H1 (cell line): ENCODE measurements at regions not wholly inside any gene's neighbourhood (a gene's known extent, or its start where the extent isn't known, plus 50 kb on each side); places are given as distances from the start of the nearest gene placed in this dataset.

Experiments used
- CTCF ChIA-PET: fragments of 300-600 bp; sonication (Branson Sonifier 250); formaldehyde crosslinking; loops from one replicate; lab custom pipeline; 2021; ENCODE audit not compliant: partially characterized antibody; lab: Charles Lee
- POLR2A ChIA-PET: fragments of 300-600 bp; sonication (Branson Sonifier 250); formaldehyde crosslinking; loops from one replicate; lab custom pipeline; 2021; ENCODE audit warnings: inconsistent platforms; ENCODE audit not compliant: partially characterized antibody; lab: Charles Lee
- DNase-seq, 2 experiments: peaks; one replicate each; pipeline versions ENCODE4 v3.0.0 to v3.0.0-alpha.2; 2010 to 2022; ENCODE audit warnings: low spot score in 2 of 2, low read depth in 1 of 2, mixed read lengths in 1 of 2
- FAIRE-seq: peaks from 2 replicates; lab custom pipeline; 2011; peaks lifted over from hg19 to GRCh38; lab: Jason Lieb, UNC
- H2AFZ ChIP-seq: 2 replicates; pipeline ENCODE4 v1.8.1; 2012; ENCODE audit warnings: low read length, inconsistent platforms
- H2AK5ac ChIP-seq: 2 replicates; pipeline ENCODE4 v1.6.1; 2013; ENCODE audit warnings: low read depth, low read length
- H2BK120ac ChIP-seq: replicated peaks from 2 replicates; pipeline ENCODE3; 2013; ENCODE audit warnings: low read depth, low read length, inconsistent platforms
- H2BK12ac ChIP-seq: 2 replicates; pipeline ENCODE4 v1.6.1; 2013; ENCODE audit warnings: low read depth, low read length
- H2BK15ac ChIP-seq: 2 replicates; pipeline ENCODE4 v1.6.1; 2013; ENCODE audit warnings: low read length
- H2BK20ac ChIP-seq: 2 replicates; pipeline ENCODE4 v1.6.1; 2013; ENCODE audit warnings: low read length
- H2BK5ac ChIP-seq: 2 replicates; pipeline ENCODE4 v1.6.1; 2013; ENCODE audit warnings: low read depth, low read length
- H3K14ac ChIP-seq: 2 replicates; pipeline ENCODE4 v1.6.1; 2013; ENCODE audit warnings: inconsistent platforms; ENCODE audit not compliant: insufficient read length
- H3K18ac ChIP-seq: 2 replicates; pipeline ENCODE4 v1.6.1; 2013; ENCODE audit warnings: low read length; ENCODE audit errors: extremely low read depth
- H3K23ac ChIP-seq: 2 replicates; pipeline ENCODE4 v1.6.1; 2013; ENCODE audit warnings: inconsistent platforms; ENCODE audit not compliant: insufficient read length
- H3K23me2 ChIP-seq: 2 replicates; pipeline ENCODE4 v1.6.1; 2013; ENCODE audit warnings: low read depth, low read length
- H3K27ac ChIP-seq: 2 replicates; pipeline ENCODE4 v1.6.1; 2011; ENCODE audit warnings: low read depth, low read length, inconsistent platforms
- H3K27me3 ChIP-seq, 4 experiments: replicated peaks in 1 of 4; 1 replicate in 1 of 4; 2 replicates in 3 of 4; pipeline versions ENCODE4 v1.6.1 to v1.8.1; 2011 to 2013; ENCODE audit warnings: low read length in 3 of 4, mild to moderate bottlenecking in 3 of 4, inconsistent platforms in 2 of 4, mixed read lengths in 2 of 4, moderate library complexity in 1 of 4; ENCODE audit not compliant: control insufficient read depth in 3 of 4, insufficient read depth in 3 of 4; ENCODE audit errors: extremely low read depth in 1 of 4
- H3K36me3 ChIP-seq, 4 experiments: 2 replicates each; pipeline versions ENCODE4 v1.6.1 to v1.8.1; 2011 to 2013; ENCODE audit warnings: mild to moderate bottlenecking in 4 of 4, low read length in 3 of 4, moderate library complexity in 2 of 4, control low read depth in 1 of 4, inconsistent platforms in 1 of 4; ENCODE audit not compliant: insufficient read depth in 4 of 4, control insufficient read depth in 2 of 4
- H3K4ac ChIP-seq: replicated peaks from 2 replicates; pipeline ENCODE3; 2013; ENCODE audit warnings: low read length, low read depth, mixed read lengths, inconsistent platforms; ENCODE audit not compliant: insufficient read length
- H3K4me1 ChIP-seq, 4 experiments: replicated peaks in 1 of 4; 1 replicate in 1 of 4; 2 replicates in 3 of 4; pipeline versions ENCODE4 v1.6.1 to v1.8.1; 2011 to 2013; ENCODE audit warnings: low read length in 3 of 4, inconsistent platforms in 2 of 4, mixed read lengths in 1 of 4; ENCODE audit not compliant: insufficient read depth in 4 of 4, control insufficient read depth in 3 of 4
- H3K4me2 ChIP-seq, 2 experiments: 2 replicates each; pipeline versions ENCODE4 v1.6.1 to v1.8.1; 2011 to 2013; ENCODE audit warnings: low read depth in 2 of 2, low read length in 2 of 2, control low read depth in 1 of 2, inconsistent platforms in 1 of 2, mild to moderate bottlenecking in 1 of 2; ENCODE audit not compliant: insufficient read depth in 1 of 2
- H3K4me3 ChIP-seq, 4 experiments: fragments of 200-600, 300-600 bp in 1 of 4; sonication (generic), shearing (Covaris generic), sonication (Bioruptor Twin) in 1 of 4; 2 replicates each; pipeline versions ENCODE4 v1.5.1 to v1.8.1; 2011 to 2016; ENCODE audit warnings: low read length in 4 of 4, low read depth in 3 of 4, control low read depth in 2 of 4, inconsistent platforms in 2 of 4, mild to moderate bottlenecking in 2 of 4, mixed read lengths in 1 of 4, moderate library complexity in 1 of 4; ENCODE audit not compliant: insufficient read depth in 2 of 4; ENCODE audit errors: extremely low read depth in 1 of 4
- H3K56ac ChIP-seq: replicated peaks from 2 replicates; pipeline ENCODE3; 2013; ENCODE audit warnings: low read depth, mild to moderate bottlenecking, mixed read lengths, low read length, inconsistent platforms; ENCODE audit not compliant: insufficient read length
- H3K79me1 ChIP-seq: 2 replicates; pipeline ENCODE4 v1.6.1; 2013; ENCODE audit warnings: low read depth, low read length, control low read depth
- H3K79me2 ChIP-seq, 2 experiments: 2 replicates each; pipeline versions ENCODE4 v1.6.1 to v1.8.1; 2012 to 2013; ENCODE audit warnings: low read length in 2 of 2, mild to moderate bottlenecking in 2 of 2, inconsistent platforms in 1 of 2; ENCODE audit not compliant: insufficient read depth in 2 of 2, control insufficient read depth in 1 of 2
- H3K9ac ChIP-seq, 4 experiments: replicated peaks in 1 of 4; 1 replicate in 1 of 4; 2 replicates in 3 of 4; pipeline versions ENCODE4 v1.6.1 to v1.8.1; 2011 to 2013; ENCODE audit warnings: low read depth in 3 of 4, low read length in 3 of 4, control low read depth in 2 of 4, mild to moderate bottlenecking in 2 of 4, moderate library complexity in 2 of 4, inconsistent platforms in 1 of 4; ENCODE audit errors: extremely low read depth in 1 of 4
- H3K9me3 ChIP-seq, 2 experiments: 2 replicates each; pipeline versions ENCODE4 v1.6.1 to v1.8.1; 2012 to 2013; ENCODE audit warnings: mild to moderate bottlenecking in 2 of 2, moderate library complexity in 2 of 2, control low read depth in 1 of 2, inconsistent platforms in 1 of 2, low read depth in 1 of 2, low read length in 1 of 2, mixed read lengths in 1 of 2; ENCODE audit not compliant: insufficient read depth in 2 of 2
- H4K20me1 ChIP-seq, 2 experiments: replicated peaks in 1 of 2; 2 replicates each; pipeline versions ENCODE3 to v1.8.1; 2011 to 2013; ENCODE audit warnings: inconsistent platforms in 2 of 2, low read length in 2 of 2, mild to moderate bottlenecking in 1 of 2; ENCODE audit not compliant: insufficient read depth in 2 of 2, control insufficient read depth in 1 of 2
- H4K5ac ChIP-seq: 2 replicates; pipeline ENCODE4 v1.6.1; 2013; ENCODE audit warnings: low read length, low read depth, mixed read lengths, inconsistent platforms; ENCODE audit not compliant: insufficient read length
- H4K8ac ChIP-seq: 2 replicates; pipeline ENCODE4 v1.8.0; 2013; ENCODE audit warnings: mild to moderate bottlenecking, moderate library complexity, low read length, inconsistent platforms; ENCODE audit not compliant: insufficient read depth; ENCODE audit errors: extremely low read depth
- H4K91ac ChIP-seq: replicated peaks from 2 replicates; pipeline ENCODE3; 2013; ENCODE audit warnings: low read length, mixed read lengths, inconsistent platforms; ENCODE audit not compliant: insufficient read length
- CTCF ChIP-seq, 3 experiments: IDR thresholded peaks; 1 replicate in 2 of 3; 2 replicates in 1 of 3; pipeline versions ENCODE4 v1.5.1 to v1.6.1; 2011; ENCODE audit warnings: low read length in 3 of 3, mild to moderate bottlenecking in 3 of 3, inconsistent platforms in 2 of 3, low read depth in 1 of 3, moderate library complexity in 1 of 3; ENCODE audit not compliant: insufficient read depth in 1 of 3; ENCODE audit errors: control extremely low read depth in 1 of 3
- EP300 ChIP-seq, 2 experiments: IDR thresholded peaks; 1 replicate in 1 of 2; 2 replicates in 1 of 2; pipeline ENCODE4 v1.6.1; 2011 to 2012; ENCODE audit warnings: low read depth in 2 of 2, low read length in 2 of 2, mild to moderate bottlenecking in 2 of 2, borderline replicate concordance in 1 of 2, inconsistent platforms in 1 of 2, moderate library complexity in 1 of 2
- KDM1A ChIP-seq: fragments of 200-600, 300-600 bp; sonication (generic); IDR thresholded peaks from 2 replicates; pipeline ENCODE4 v1.7.1; 2016; ENCODE audit warnings: mild to moderate bottlenecking, low read length, borderline replicate concordance
- KDM5A ChIP-seq: fragments of 200-600 bp; IDR thresholded peaks from 2 replicates; pipeline ENCODE4 v1.7.1; 2012; ENCODE audit warnings: mild to moderate bottlenecking, low read length, inconsistent platforms, mixed read lengths
- MAFK ChIP-seq: IDR thresholded peaks from 2 replicates; pipeline ENCODE4 v1.6.1; 2012; ENCODE audit warnings: low read depth, mild to moderate bottlenecking, improper control_type of control experiment, low read length
- PHF8 ChIP-seq: fragments of 200-600 bp; sonication (generic); conservative IDR thresholded peaks from 2 replicates; pipeline ENCODE4 v1.7.1; 2012; ENCODE audit warnings: low read depth, mild to moderate bottlenecking, inconsistent platforms, low read length, moderate library complexity
- RFX5 ChIP-seq: IDR thresholded peaks from 2 replicates; pipeline ENCODE4 v1.6.1; 2011; ENCODE audit warnings: low read depth, low read length, improper control_type of control experiment, borderline replicate concordance
- RXRA ChIP-seq: IDR thresholded peaks from 2 replicates; pipeline ENCODE4 v1.6.1; 2011; ENCODE audit warnings: low read depth, mild to moderate bottlenecking, low read length, moderate library complexity; ENCODE audit not compliant: insufficient read depth
- SP2 ChIP-seq: IDR thresholded peaks from 2 replicates; pipeline ENCODE4 v1.6.1; 2012; ENCODE audit warnings: mild to moderate bottlenecking, low read length, inconsistent platforms
- SRF ChIP-seq: IDR thresholded peaks from 2 replicates; pipeline ENCODE4 v1.6.1; 2011; ENCODE audit warnings: mild to moderate bottlenecking, low read depth, low read length, moderate library complexity
- SUZ12 ChIP-seq: fragments of 200-600 bp; sonication (generic); IDR thresholded peaks from 2 replicates; pipeline ENCODE4 v1.6.1; 2012; ENCODE audit warnings: mild to moderate bottlenecking, inconsistent platforms, low read length, moderate library complexity, mixed read lengths
- TBP ChIP-seq: IDR thresholded peaks from 2 replicates; pipeline ENCODE4 v1.6.1; 2011; ENCODE audit warnings: low read depth, low read length, improper control_type of control experiment
- WGBS, 2 experiments: shearing (Covaris generic) in 1 of 2; methylation state at CpG; one replicate each; pipeline versions ENCODE4 v1.1.6 to v1.1.7; 2013 to 2015; ENCODE audit warnings: low lambda C conversion rate in 2 of 2, mixed read lengths in 2 of 2, inconsistent platforms in 1 of 2, low coverage in 1 of 2, missing lambda C conversion rate in 1 of 2; ENCODE audit not compliant: insufficient replicate concordance in 2 of 2, insufficient coverage in 1 of 2, insufficient read length in 1 of 2; ENCODE audit errors: extremely low coverage in 1 of 2, missing lambda C conversion rate in 1 of 2; 5-methylcytosine and 5-hydroxymethylcytosine counted together

- Histone ChIP-seq H4K5ac (no peak overlapping the region), H2BK12ac (no peak overlapping the region), H3K36me3 (no peaks in the 10 kb centered on the region), H4K20me1 (no peaks in the 10 kb centered on the region), H3K18ac (no peak overlapping the region), H3K23me2 (no peaks in the 10 kb centered on the region), H3K4me1 (peaks cover 0 to 12% (median 8%) of the 10 kb centered on the region in 4 experiments; a peak in 4 of 7 replicates), H3K23ac (no peak overlapping the region), H3K9me3 (no peaks in the 10 kb centered on the region), H3K79me1 (no peaks in the 10 kb centered on the region), H2BK15ac (no peak overlapping the region), H2AFZ (no peak overlapping the region), H3K4me3 (no peak overlapping the region), H3K27ac (no peak overlapping the region), H2BK5ac (no peak overlapping the region), H2BK120ac (no peak overlapping the region), H3K9ac (no peak overlapping the region), H4K91ac (no peak overlapping the region), H3K4ac (no peak overlapping the region), H4K8ac (no peak overlapping the region), H2AK5ac (no peak overlapping the region), H3K79me2 (no peaks in the 10 kb centered on the region), H3K56ac (no peak overlapping the region), H2BK20ac (no peak overlapping the region), H3K27me3 (peaks cover 0 to 7% (median 2%) of the 10 kb centered on the region in 4 experiments; a peak in 5 of 7 replicates), H3K4me2 (no peak overlapping the region), H3K14ac (no peak overlapping the region)
- no peak for DNase-seq
- ChIA-PET CTCF (interaction anchor here (1.1 kb wide), 1 partner anchor 369 kb away, joined by 3 read pairs; no protein-coding TSS in a partner anchor), POLR2A (no interaction called here)
- WGBS, 2 experiments, result 84% methylated on average over 4 of the region's 4 CpGs; no CpG with 5 or more reads in 1 of the 2 experiments
- FAIRE-seq, result no peak
- TF ChIP-seq KDM1A, result no peak
- no peak for TF ChIP-seq PHF8
- no peak for TF ChIP-seq RFX5
- no peak for TF ChIP-seq SUZ12
- no peak for TF ChIP-seq KDM5A
- no peak for TF ChIP-seq EP300 (IDR thresholded peaks at IDR 0.05; ENCODE audit: borderline replicate concordance in 1 of 2, low read depth in 2 of 2, low read length in 2 of 2)
- TF ChIP-seq SRF, result no peak
- TF ChIP-seq CTCF (IDR thresholded peaks at IDR 0.05; ENCODE audit: control extremely low read depth in 1 of 3, insufficient read depth in 1 of 3, low read depth in 1 of 3, low read length in 3 of 3), result no peak
- no peak for TF ChIP-seq SP2
- TF ChIP-seq TBP, result no peak
- TF ChIP-seq RXRA, result no peak
- no peak for TF ChIP-seq MAFK
Measured at GRCh38 chr4:36761607-36762006, 480.2 kb downstream of the DTHD1 start.
